Nephron progenitor cell (in vitro differentiated cells): ENCODE measurements at regions not wholly inside any gene's neighbourhood (a gene's known extent, or its start where the extent isn't known, plus 50 kb on each side); places are given as distances from the start of the nearest gene placed in this dataset.

Experiments
- DNase-seq: peaks from one replicate; pipeline ENCODE4 v3.0.0; 2021
- H3K27ac Mint-ChIP-seq: 2 replicates; pipeline ENCODE4 v1.8.0; 2021; ENCODE audit warnings: mild to moderate bottlenecking, moderate library complexity, mixed read lengths
- H3K27me3 Mint-ChIP-seq: 2 replicates; pipeline ENCODE4 v1.8.0; 2021; ENCODE audit warnings: mild to moderate bottlenecking, low read depth, mixed read lengths; ENCODE audit not compliant: poor library complexity
- H3K36me3 Mint-ChIP-seq: 2 replicates; pipeline ENCODE4 v1.8.0; 2021; ENCODE audit warnings: low read depth, mixed read lengths
- H3K4me1 Mint-ChIP-seq: 2 replicates; pipeline ENCODE4 v1.8.0; 2021; ENCODE audit warnings: mixed read lengths
- H3K4me3 Mint-ChIP-seq: 2 replicates; pipeline ENCODE4 v1.8.0; 2021; ENCODE audit warnings: mild to moderate bottlenecking, moderate library complexity, mixed read lengths
- H3K9me3 Mint-ChIP-seq: 2 replicates; pipeline ENCODE4 v1.8.0; 2021; ENCODE audit warnings: mild to moderate bottlenecking, moderate library complexity, mixed read lengths
- CTCF ChIP-seq: fragments of 200-600 bp; sonication (generic); IDR thresholded peaks from 2 replicates; pipeline ENCODE4 v1.5.0; 2021; ENCODE audit warnings: antibody characterized with exemption

DNA sequence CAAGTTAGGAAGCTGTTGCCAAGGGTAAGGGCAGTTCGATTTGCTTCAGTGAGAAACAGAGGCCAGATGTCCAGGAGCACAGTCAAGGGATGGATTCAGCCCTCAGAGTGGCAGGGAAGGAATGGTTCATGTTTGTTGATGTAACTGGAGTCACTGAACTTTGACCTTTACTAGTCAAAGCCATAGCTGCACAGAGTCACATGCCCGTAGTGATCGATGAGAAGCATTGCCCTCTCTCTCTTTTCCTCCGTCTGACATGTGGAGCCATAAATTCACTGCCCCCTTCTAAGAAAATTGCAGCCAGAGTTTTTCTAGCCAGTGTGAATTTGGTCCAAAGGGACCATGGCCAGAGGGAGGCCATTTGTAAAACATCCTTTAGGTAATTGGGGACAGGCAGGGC is 124.1 kb upstream of the MTNR1B start:
- H3K27me3 Mint-ChIP-seq: no peaks in the 10 kb centered on the region
- peak overlapping the region; percentile 92 for H3K27ac Mint-ChIP-seq
- no peak for TF ChIP-seq CTCF
- H3K36me3 Mint-ChIP-seq: peaks cover 44% of the 10 kb centered on the region
- DNase-seq: peak; percentile 43
- peaks cover 94% of the 10 kb centered on the region for H3K4me1 Mint-ChIP-seq
- H3K4me3 Mint-ChIP-seq: no peak overlapping the region
- H3K9me3 Mint-ChIP-seq: no peaks in the 10 kb centered on the region

DNA sequence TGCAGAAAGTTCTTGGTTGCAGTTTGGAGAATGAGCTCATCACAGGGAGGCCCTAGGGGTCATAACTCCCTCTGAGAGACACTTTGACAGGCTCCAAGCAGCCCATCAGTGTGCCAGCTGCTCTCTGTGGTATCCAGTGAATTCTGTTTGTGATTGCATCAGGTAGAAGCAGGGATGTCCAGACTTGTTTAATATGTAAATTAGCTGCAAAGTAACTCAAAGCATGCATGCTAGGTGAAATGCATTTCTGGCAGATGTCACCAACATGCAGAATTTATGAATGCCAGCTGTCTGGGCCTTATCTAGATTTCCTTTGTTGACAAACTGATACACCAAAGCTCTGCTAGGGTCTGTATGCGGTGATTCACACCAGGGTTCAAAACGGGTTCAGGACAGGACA is 123.6 kb upstream of the MTNR1B start:
- no peak for TF ChIP-seq CTCF
- H3K4me3 Mint-ChIP-seq: no peak overlapping the region
- H3K27ac Mint-ChIP-seq: peak overlapping the region; percentile 92
- H3K27me3 Mint-ChIP-seq: no peaks in the 10 kb centered on the region
- no peaks in the 10 kb centered on the region for H3K9me3 Mint-ChIP-seq
- peaks cover 41% of the 10 kb centered on the region for H3K36me3 Mint-ChIP-seq
- no peak for DNase-seq
- H3K4me1 Mint-ChIP-seq: peaks cover 94% of the 10 kb centered on the region

DNA sequence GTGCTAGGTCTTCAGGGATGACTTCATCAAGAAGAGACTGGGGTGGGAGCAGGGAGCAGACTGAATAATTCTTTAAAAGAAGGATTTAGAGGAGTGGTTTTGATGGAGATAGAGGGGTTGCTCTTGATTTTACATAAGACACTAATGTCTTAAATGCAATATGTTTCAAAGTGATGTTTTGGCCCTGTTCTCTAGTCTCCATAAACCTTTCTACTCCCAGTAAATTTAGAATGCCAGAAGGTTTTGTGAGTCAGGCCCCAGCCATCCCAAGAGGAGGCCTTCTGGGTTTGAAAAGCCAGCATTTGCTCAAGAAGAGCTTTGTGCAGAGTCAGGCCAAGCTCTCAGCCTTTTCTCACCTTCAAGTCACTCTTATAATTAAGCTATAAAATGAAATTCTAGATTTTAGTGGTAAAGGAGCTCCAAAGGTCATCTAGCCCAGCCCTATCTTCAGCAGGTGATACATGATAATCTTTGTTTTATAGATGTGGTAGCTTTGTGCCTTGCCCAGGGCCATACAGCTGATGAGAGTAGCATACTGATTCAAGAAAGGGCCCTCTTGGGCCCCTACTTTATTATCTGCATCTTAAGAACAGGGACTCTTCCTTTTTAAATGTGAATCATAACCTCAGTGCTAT is 122.8 kb upstream of the MTNR1B start:
- peaks cover 91% of the 10 kb centered on the region for H3K4me1 Mint-ChIP-seq

GRCh38 chr11:92848578-92848977 is 120.9 kb upstream of the MTNR1B start:
- H3K36me3 Mint-ChIP-seq: peaks cover 38% of the 10 kb centered on the region
- no peak for TF ChIP-seq CTCF
- H3K9me3 Mint-ChIP-seq: no peaks in the 10 kb centered on the region
- no peaks in the 10 kb centered on the region for H3K27me3 Mint-ChIP-seq
- H3K4me1 Mint-ChIP-seq: peaks cover 85% of the 10 kb centered on the region
- DNase-seq: no peak
- H3K4me3 Mint-ChIP-seq: no peak overlapping the region
- no peak overlapping the region for H3K27ac Mint-ChIP-seq

More for the DNA sequence above, 122.8 kb upstream of the MTNR1B start:
- DNase-seq: no peak
- peaks cover 36% of the 10 kb centered on the region for H3K36me3 Mint-ChIP-seq
- TF ChIP-seq CTCF: no peak
- H3K27me3 Mint-ChIP-seq: no peaks in the 10 kb centered on the region
- H3K27ac Mint-ChIP-seq: peak overlapping the region; percentile 92
- H3K4me3 Mint-ChIP-seq: no peak overlapping the region
- H3K9me3 Mint-ChIP-seq: no peaks in the 10 kb centered on the region

- no peak for DNase-seq
- no peak for TF ChIP-seq CTCF
Observed at GRCh38 chr11:92850296-92850826, 119.1 kb upstream of the MTNR1B start.

DNA sequence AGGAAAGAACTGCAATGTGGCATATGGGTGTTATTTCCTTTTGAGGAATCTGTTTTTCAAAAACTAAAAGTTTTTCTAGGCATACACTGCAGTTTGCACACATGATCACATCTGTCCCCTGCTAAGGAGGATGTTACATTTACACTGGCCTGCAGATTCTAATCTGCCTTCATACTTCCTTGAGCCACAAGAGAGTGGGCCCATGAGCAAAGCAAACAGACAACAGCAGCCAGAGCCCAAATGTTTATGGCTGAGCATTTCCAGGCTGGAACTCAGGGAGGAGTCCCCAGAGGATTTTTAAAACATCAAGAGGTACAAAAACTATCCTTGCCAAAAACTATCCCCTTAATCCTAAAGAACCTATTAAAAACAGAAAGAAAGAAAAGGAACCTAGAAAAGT is 117.2 kb upstream of the MTNR1B start:
- Mint-ChIP-seq H3K9me3 (no peaks in the 10 kb centered on the region), H3K36me3 (peaks cover 47% of the 10 kb centered on the region), H3K27ac (peak overlapping the region; percentile 27), H3K4me3 (no peak overlapping the region), H3K4me1 (peaks cover 58% of the 10 kb centered on the region), H3K27me3 (no peaks in the 10 kb centered on the region)
- no peak for TF ChIP-seq CTCF
- no peak for DNase-seq

More at GRCh38 chr11:92850296-92850826, 119.1 kb upstream of the MTNR1B start:
- H3K27me3 Mint-ChIP-seq: no peaks in the 10 kb centered on the region
- no peak overlapping the region for H3K27ac Mint-ChIP-seq
- H3K4me1 Mint-ChIP-seq: peaks cover 70% of the 10 kb centered on the region
- H3K4me3 Mint-ChIP-seq: no peak overlapping the region
- H3K36me3 Mint-ChIP-seq: peaks cover 43% of the 10 kb centered on the region
- no peaks in the 10 kb centered on the region for H3K9me3 Mint-ChIP-seq
